Transverse colon (tissue), 4 donors: ENCODE measurements at regions not wholly inside any gene's neighbourhood (a gene's known extent, or its start where the extent isn't known, plus 50 kb on each side); places are given as distances from the start of the nearest gene placed in this dataset.

Source experiments
- DNase-seq: peaks from one replicate; pipeline ENCODE4 v3.0.0-alpha.2; 2019
- H3K27ac ChIP-seq, 4 donors: fragments of 200-600 bp; sonication (generic); 2 replicates each; pipeline ENCODE4 v1.5.1; 2016 to 2018; ENCODE audit warnings: inconsistent platforms in 4 of 4
- H3K27me3 ChIP-seq: fragments of 200-600 bp; sonication (generic); 2 replicates; pipeline ENCODE4 v1.5.1; 2017; ENCODE audit warnings: inconsistent platforms
- H3K36me3 ChIP-seq, 4 donors: fragments of 200-600 bp; sonication (generic); 2 replicates each; pipeline ENCODE4 v1.5.1; 2017 to 2019; ENCODE audit warnings: inconsistent platforms in 4 of 4
- H3K4me1 ChIP-seq, 4 donors: fragments of 200-600 bp; sonication (generic); 2 replicates each; pipeline ENCODE4 v1.5.1; 2017 to 2020; ENCODE audit warnings: inconsistent platforms in 4 of 4
- H3K4me3 ChIP-seq, 4 donors: fragments of 200-600 bp; sonication (generic); 1 replicate in 1 of 4; 2 replicates in 3 of 4; pipeline versions ENCODE4 v1.5.1 to v1.6.1; 2017 to 2019; ENCODE audit warnings: inconsistent platforms in 4 of 4
- H3K9me3 ChIP-seq, 2 donors: fragments of 200-600 bp; sonication (generic); 2 replicates each; pipeline ENCODE4 v1.5.1; 2017 to 2019; ENCODE audit warnings: inconsistent platforms in 2 of 2
- EP300 ChIP-seq: sonication (generic); formaldehyde crosslinking; IDR thresholded peaks from one replicate; pipeline ENCODE4 v1.6.1; 2017; ENCODE audit warnings: antibody characterized with exemption, low read depth
- POLR2A ChIP-seq: fragments of 450-650 bp; IDR thresholded peaks from one replicate; pipeline ENCODE4 v1.6.1; 2016; ENCODE audit warnings: antibody characterized with exemption, mild to moderate bottlenecking, moderate library complexity
- POLR2AphosphoS5 ChIP-seq, 3 donors: sonication (generic); formaldehyde crosslinking; IDR thresholded peaks; one replicate each; pipeline ENCODE4 v1.6.1; 2016; ENCODE audit warnings: antibody characterized with exemption in 3 of 3
- WGBS, 2 donors: methylation state at CpG; one replicate each; pipeline ENCODE4 v1.1.5; 2018; ENCODE audit warnings: low coverage in 1 of 2; 5-methylcytosine and 5-hydroxymethylcytosine counted together
- in situ Hi-C, 4 donors: fragments of 200-750 bp; cut with MboI; loops; one replicate each; pipeline versions ENCODE4 v1.15.0 to v1.15.1; 2017; ENCODE audit warnings: low sequenced_read_pairs in 3 of 4, low pct_ligation_motif_present in 1 of 4, low pct_unique_long_range_greater_than_20kb in 1 of 4
- intact Hi-C: fragments of 100-400 bp; cut with DNase I; formaldehyde crosslinking; loops from one replicate; pipeline ENCODE4 v1.15.1; 2023; ENCODE audit warnings: low total_unique reads
- TF ChIP-seq, protein P1 (sequence below), 5 experiments: fragments of 200-600 bp in 3 of 5; fragments of 450-650 bp in 2 of 5; sonication (generic) in 3 of 5; IDR thresholded peaks; 1 replicate in 2 of 5; 2 replicates in 3 of 5; pipeline ENCODE4 v1.5.1; 2016 to 2017; ENCODE audit warnings: antibody characterized with exemption in 5 of 5, inconsistent platforms in 3 of 5, mild to moderate bottlenecking in 2 of 5, moderate library complexity in 1 of 5

- H3K9me3 ChIP-seq: no peaks in the 10 kb centered on the region
- H3K27me3 ChIP-seq: no peaks in the 10 kb centered on the region
- H3K27ac ChIP-seq: no peak overlapping the region
Measured at GRCh38 chr12:126651133-126651532, 1585.9 kb downstream of the AACS start.

DNA sequence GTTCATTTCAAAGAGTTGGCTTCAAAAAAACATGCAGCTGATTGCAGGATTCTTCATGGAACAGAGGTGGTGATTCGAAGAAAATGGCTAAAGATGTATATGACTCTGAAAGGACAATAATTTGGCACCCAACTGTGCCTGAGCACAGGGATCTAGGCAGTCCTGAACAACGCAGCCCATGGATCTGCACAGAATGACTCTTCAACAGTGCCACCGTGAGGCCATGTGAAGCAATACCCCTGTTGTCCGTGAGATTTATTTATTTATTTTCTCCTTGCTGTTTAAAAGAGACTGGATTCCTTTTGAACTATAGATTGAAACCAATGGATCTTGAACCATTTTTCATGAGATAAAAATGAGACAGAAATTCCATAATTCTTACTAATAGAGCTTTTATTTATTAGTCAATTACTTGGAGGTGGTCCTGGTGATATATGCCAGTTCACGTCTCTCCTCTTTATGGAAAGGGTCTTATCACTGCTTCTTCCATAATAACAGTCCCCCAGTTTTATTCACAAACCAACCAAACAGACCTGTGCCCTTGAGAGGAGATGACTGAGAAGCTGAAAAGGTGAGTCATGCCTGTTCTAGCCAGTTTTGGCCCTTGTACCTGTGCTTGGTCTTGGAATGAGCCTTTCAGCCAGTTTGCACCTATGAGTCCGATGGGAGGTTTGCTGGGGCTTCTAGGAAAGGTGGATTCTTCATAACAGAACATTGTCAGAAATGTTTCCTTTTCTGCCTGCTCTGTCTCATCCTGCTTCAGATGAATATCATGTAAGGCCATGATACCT lies 1598.3 kb downstream of the AACS start:
- H3K4me1 ChIP-seq: no peaks in the 10 kb centered on the region
- no peaks in the 10 kb centered on the region for H3K36me3 ChIP-seq
- no peak for DNase-seq
- in situ Hi-C loops: no loop called here
- intact Hi-C loops: no loop called here
- no peak overlapping the region for H3K27ac ChIP-seq
- H3K4me3 ChIP-seq: no peak overlapping the region
- H3K9me3 ChIP-seq: peaks cover 0 to 9% of the 10 kb centered on the region in 2 donors
- TF ChIP-seq, protein P1, sequence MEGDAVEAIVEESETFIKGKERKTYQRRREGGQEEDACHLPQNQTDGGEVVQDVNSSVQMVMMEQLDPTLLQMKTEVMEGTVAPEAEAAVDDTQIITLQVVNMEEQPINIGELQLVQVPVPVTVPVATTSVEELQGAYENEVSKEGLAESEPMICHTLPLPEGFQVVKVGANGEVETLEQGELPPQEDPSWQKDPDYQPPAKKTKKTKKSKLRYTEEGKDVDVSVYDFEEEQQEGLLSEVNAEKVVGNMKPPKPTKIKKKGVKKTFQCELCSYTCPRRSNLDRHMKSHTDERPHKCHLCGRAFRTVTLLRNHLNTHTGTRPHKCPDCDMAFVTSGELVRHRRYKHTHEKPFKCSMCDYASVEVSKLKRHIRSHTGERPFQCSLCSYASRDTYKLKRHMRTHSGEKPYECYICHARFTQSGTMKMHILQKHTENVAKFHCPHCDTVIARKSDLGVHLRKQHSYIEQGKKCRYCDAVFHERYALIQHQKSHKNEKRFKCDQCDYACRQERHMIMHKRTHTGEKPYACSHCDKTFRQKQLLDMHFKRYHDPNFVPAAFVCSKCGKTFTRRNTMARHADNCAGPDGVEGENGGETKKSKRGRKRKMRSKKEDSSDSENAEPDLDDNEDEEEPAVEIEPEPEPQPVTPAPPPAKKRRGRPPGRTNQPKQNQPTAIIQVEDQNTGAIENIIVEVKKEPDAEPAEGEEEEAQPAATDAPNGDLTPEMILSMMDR (IDR thresholded peaks at IDR 0.05): no peak
- TF ChIP-seq EP300 (no peak), POLR2A (no peak), POLR2AphosphoS5 (IDR thresholded peaks at IDR 0.05) (no peak)
- 44 to 45% methylated on average over 5 to 6 of the region's 6 CpGs for WGBS, 2 donors
- H3K27me3 ChIP-seq: no peaks in the 10 kb centered on the region

More at GRCh38 chr12:126651133-126651532, 1585.9 kb downstream of the AACS start:
- Histone ChIP-seq H3K4me3 (no peak overlapping the region), H3K4me1 (no peaks in the 10 kb centered on the region), H3K36me3 (no peaks in the 10 kb centered on the region)
- TF ChIP-seq EP300 (no peak), POLR2A (no peak), POLR2AphosphoS5 (IDR thresholded peaks at IDR 0.05) (no peak)
- TF ChIP-seq, protein P1 (IDR thresholded peaks at IDR 0.05): no peak
- WGBS, 2 donors: 78 to 81% methylated on average over 5 of the region's 5 CpGs
- in situ Hi-C loops (no loop called here), intact Hi-C loops (no loop called here)
- no peak for DNase-seq

GRCh38 chr12:126667339-126667738 lies 1599.6 kb upstream of the TMEM132C start:
- Histone ChIP-seq H3K27ac (no peak overlapping the region), H3K36me3 (no peaks in the 10 kb centered on the region), H3K9me3 (peaks cover 0 to 11% of the 10 kb centered on the region in 2 donors), H3K4me3 (no peak overlapping the region), H3K4me1 (no peaks in the 10 kb centered on the region), H3K27me3 (no peaks in the 10 kb centered on the region)
- WGBS, 2 donors: 51 to 66% methylated on average over 4 of the region's 4 CpGs
- in situ Hi-C loops: no loop called here
- DNase-seq: no peak
- TF ChIP-seq, protein P1 (IDR thresholded peaks at IDR 0.05): no peak
- TF ChIP-seq POLR2AphosphoS5 (IDR thresholded peaks at IDR 0.05): no peak
- no peak for TF ChIP-seq EP300
- intact Hi-C loops: no loop called here

DNA sequence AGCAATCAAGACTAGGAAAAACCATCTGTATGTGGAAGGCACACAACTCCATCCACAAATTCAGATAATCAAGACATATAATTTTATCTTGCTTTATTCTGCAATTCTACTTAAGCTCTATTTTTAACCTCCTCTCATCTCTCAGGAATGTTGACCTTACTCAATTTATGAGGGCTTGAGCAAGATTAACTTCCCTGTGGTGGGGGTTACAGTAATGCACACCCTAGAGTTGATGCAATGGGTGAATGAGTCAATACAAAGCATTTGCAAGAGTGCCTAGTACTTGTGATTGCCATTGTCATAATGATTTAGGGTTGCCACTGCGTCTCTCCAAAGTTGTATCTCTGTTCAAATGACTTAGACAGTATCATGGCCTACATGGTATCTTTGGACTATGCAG lies 1598.4 kb upstream of the TMEM132C start:
- Histone ChIP-seq H3K27ac (no peak overlapping the region), H3K9me3 (peaks cover 0 to 9% of the 10 kb centered on the region in 2 donors), H3K4me3 (no peak overlapping the region), H3K36me3 (no peaks in the 10 kb centered on the region), H3K27me3 (no peaks in the 10 kb centered on the region), H3K4me1 (no peaks in the 10 kb centered on the region)
- TF ChIP-seq POLR2AphosphoS5 (IDR thresholded peaks at IDR 0.05) (no peak), POLR2A (no peak), EP300 (no peak)
- TF ChIP-seq, protein P1 (IDR thresholded peaks at IDR 0.05): no peak
- no peak for DNase-seq
- in situ Hi-C loops (no loop called here), intact Hi-C loops (no loop called here)
- 70 to 88% methylated on average over 1 of the region's 1 CpG for WGBS, 2 donors
